ENCODE measurements at regions not wholly inside any gene's neighbourhood (a gene's known extent, or its start where the extent isn't known, plus 50 kb on each side); places are given as distances from the start of the nearest gene placed in this dataset.

DNA sequence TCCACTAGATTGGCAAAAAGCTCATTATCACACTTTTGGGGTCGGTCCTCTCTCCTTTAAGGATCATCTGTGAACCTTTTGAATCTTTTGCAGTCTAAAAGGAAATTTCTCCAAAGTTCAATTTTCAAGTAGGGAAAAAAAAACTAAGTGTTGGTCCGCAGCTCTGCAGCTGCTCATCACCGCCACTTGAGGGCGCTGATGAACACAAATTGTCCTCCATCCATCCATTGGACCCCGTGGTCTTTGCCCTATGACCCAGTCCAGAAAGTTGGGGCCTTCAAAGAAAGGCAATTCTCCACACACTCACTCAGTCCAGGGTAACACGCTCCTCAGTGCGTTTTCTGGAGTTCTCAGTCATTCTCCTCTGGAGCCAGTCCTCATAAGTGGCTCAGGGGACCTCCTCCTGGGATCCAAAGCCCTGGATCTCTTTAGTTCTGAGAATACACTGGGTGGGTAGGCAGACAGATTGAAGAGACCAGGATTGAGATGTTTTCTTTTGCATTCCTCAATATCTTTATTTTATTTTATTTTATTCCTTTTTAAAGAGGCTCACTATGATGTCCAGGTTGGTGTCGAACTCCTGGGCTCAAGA is 63.6 kb upstream of the SLC28A3 start:
- H3K27ac Mint-ChIP-seq, result no peak overlapping the region
- POLR2A ChIA-PET, result interaction anchor here in 1 of 2 donors (0.7 kb wide), 1 partner anchor 29 kb away, joined by 3 read pairs; no protein-coding TSS in a partner anchor
- H3K4me3 ChIP-seq (ENCODE audit: control insufficient read depth in 1 of 2, extremely low read depth in 1 of 2, low read length in 1 of 2), result no peak overlapping the region

DNA sequence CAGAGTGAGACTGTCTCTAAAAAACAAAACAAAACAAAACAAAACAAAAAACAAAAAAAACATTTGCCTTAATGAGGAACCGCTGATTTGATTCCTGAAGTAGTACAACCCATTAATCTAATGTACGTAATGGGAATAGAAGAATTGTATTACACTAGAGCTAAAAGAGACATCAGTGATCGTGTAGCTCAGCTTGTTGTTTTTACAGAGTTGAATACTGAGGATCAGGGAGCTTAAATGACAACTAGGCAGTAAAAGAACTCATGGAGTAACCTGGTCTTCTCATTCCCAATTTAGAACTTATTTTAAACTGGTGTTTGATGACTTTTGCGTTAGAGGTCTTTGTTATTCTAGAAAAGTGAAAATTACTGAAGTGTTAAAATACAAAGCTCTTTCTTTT is 65.1 kb upstream of the SLC28A3 start:
- H3K9me3 ChIP-seq, result no peaks in the 10 kb centered on the region
- Mint-ChIP-seq H3K36me3 (no peaks in the 10 kb centered on the region), H3K9me3 (no peaks in the 10 kb centered on the region), H3K4me1 (no peaks in the 10 kb centered on the region), H3K27ac (no peak overlapping the region), H3K27me3 (peaks cover 0 to 3% of the 10 kb centered on the region in 2 donors), H3K4me3 (no peak overlapping the region)
- H3K36me3 ChIP-seq (ENCODE audit: control insufficient read depth in 2 of 2, extremely low read depth in 1 of 2, insufficient read depth in 1 of 2, low read length in 1 of 2), result no peaks in the 10 kb centered on the region
- no peak overlapping the region for H3K4me3 ChIP-seq (ENCODE audit: control insufficient read depth in 1 of 2, extremely low read depth in 1 of 2, low read length in 1 of 2)
- CTCF ChIA-PET, result interaction anchor here (0.6 to 1.5 kb wide), 7 partner anchors 9 to 1153 kb away, joined by 3 to 4 read pairs (median 3); no protein-coding TSS in a partner anchor
- H3K27ac ChIP-seq (ENCODE audit: low read length), result no peak overlapping the region
- H3K27me3 ChIP-seq (replicated peaks in 1 of 2; ENCODE audit: control insufficient read depth in 2 of 2, extremely low read depth in 1 of 2, insufficient read depth in 2 of 2, low read length in 1 of 2), result no peaks in the 10 kb centered on the region
- no CpG with 5 or more reads among the region's 4 CpGs for WGBS (ENCODE audit: insufficient coverage)
- no peaks in the 10 kb centered on the region for H3K4me1 ChIP-seq (ENCODE audit: control insufficient read depth in 1 of 2, extremely low read depth in 1 of 2, insufficient read depth in 2 of 2, low read length in 2 of 2)
- POLR2A ChIA-PET, result no interaction called here
- ATAC-seq (replicated peaks in 1 of 4) (no peak), DNase-seq (no peak)

More for the DNA sequence above, 63.6 kb upstream of the SLC28A3 start:
- no peaks in the 10 kb centered on the region for H3K9me3 ChIP-seq
- H3K36me3 ChIP-seq (ENCODE audit: control insufficient read depth in 2 of 2, extremely low read depth in 1 of 2, insufficient read depth in 1 of 2, low read length in 1 of 2), result no peaks in the 10 kb centered on the region
- DNase-seq (peak in 1 of 35 experiments; percentile 9), ATAC-seq (replicated peaks in 1 of 4) (no peak)
- no peaks in the 10 kb centered on the region for H3K27me3 ChIP-seq (replicated peaks in 1 of 2; ENCODE audit: control insufficient read depth in 2 of 2, extremely low read depth in 1 of 2, insufficient read depth in 2 of 2, low read length in 1 of 2)
- Mint-ChIP-seq H3K4me3 (no peak overlapping the region), H3K36me3 (no peaks in the 10 kb centered on the region), H3K9me3 (no peaks in the 10 kb centered on the region), H3K27me3 (peaks cover 0 to 3% of the 10 kb centered on the region in 2 donors), H3K4me1 (no peaks in the 10 kb centered on the region)
- CTCF ChIA-PET, result interaction anchor here (0.6 to 1.4 kb wide), 2 partner anchors 10 to 1206 kb away, joined by 5 to 8 read pairs; no protein-coding TSS in a partner anchor
- no peaks in the 10 kb centered on the region for H3K4me1 ChIP-seq (ENCODE audit: control insufficient read depth in 1 of 2, extremely low read depth in 1 of 2, insufficient read depth in 2 of 2, low read length in 2 of 2)
- no peak overlapping the region for H3K27ac ChIP-seq (ENCODE audit: low read length)
- WGBS (ENCODE audit: insufficient coverage), result 19% methylated on average over 6 of the region's 8 CpGs

DNA sequence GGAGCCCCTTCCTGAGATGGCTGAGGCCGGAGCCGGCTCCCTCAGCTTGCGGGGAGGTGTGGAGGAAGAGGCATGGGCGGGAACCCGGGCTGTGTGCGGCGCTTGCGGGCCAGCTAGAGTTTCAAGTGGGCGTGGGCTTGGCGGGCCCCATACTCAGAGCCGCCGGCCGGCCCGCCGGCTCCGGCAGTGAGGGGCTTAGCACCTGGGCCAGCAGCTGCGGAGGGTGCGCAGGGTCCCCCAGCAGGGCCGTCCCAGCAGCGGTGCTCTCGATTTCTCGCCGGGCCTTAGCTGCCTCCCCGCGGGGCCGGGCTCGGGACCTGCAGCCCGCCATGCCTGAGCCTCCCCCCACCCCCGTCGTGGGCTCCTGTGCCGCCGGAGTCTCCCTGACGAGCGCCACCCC is 67.9 kb upstream of the SLC28A3 start:
- no peaks in the 10 kb centered on the region for H3K9me3 Mint-ChIP-seq
- no peaks in the 10 kb centered on the region for H3K4me1 Mint-ChIP-seq
- ATAC-seq (replicated peaks in 1 of 4) (no peak), DNase-seq (no peak)
- 95% methylated on average over 28 of the region's 34 CpGs for WGBS (ENCODE audit: insufficient coverage)
- CTCF ChIA-PET, result no interaction called here
- H3K27ac Mint-ChIP-seq, result no peak overlapping the region
- no peak overlapping the region for H3K4me3 Mint-ChIP-seq
- no peaks in the 10 kb centered on the region for H3K36me3 Mint-ChIP-seq
- no peaks in the 10 kb centered on the region for H3K27me3 ChIP-seq (replicated peaks in 1 of 2; ENCODE audit: control insufficient read depth in 2 of 2, extremely low read depth in 1 of 2, insufficient read depth in 2 of 2, low read length in 1 of 2)
- H3K27ac ChIP-seq (ENCODE audit: low read length), result no peak overlapping the region
- H3K4me3 ChIP-seq (ENCODE audit: control insufficient read depth in 1 of 2, extremely low read depth in 1 of 2, low read length in 1 of 2), result no peak overlapping the region
- no peaks in the 10 kb centered on the region for H3K9me3 ChIP-seq
- peaks cover 0 to 3% of the 10 kb centered on the region in 2 donors for H3K27me3 Mint-ChIP-seq
- H3K4me1 ChIP-seq (ENCODE audit: control insufficient read depth in 1 of 2, extremely low read depth in 1 of 2, insufficient read depth in 2 of 2, low read length in 2 of 2), result no peaks in the 10 kb centered on the region
- no peaks in the 10 kb centered on the region for H3K36me3 ChIP-seq (ENCODE audit: control insufficient read depth in 2 of 2, extremely low read depth in 1 of 2, insufficient read depth in 1 of 2, low read length in 1 of 2)
- POLR2A ChIA-PET, result no interaction called here

DNA sequence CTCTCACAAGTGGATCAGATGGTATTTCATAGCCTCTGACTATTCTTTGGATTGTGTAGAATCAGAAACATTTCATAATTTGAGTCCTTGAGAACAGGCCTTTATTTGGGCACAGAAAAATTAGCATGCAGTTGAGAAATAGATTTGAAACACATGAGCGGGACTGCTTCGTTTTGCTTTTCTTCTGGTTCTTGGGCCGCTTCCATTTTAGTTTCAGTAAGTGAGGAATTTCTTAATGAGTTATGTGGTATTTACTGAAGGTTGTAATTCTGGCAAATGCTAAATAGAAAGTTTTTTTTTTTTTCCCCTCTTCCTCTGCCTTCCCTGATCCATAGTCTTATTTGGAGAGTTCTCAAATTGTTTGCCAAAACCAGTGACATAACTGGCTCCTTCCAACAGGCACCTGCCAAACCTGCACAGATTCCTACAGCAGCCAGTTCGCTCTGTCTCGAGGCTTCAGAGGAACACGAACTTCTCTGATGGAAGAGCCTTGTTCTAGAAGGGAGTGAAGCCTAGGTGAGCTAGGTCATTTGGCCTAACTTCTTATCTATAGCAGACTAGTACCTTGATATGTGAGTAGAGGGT is 71.2 kb upstream of the SLC28A3 start:
- ATAC-seq (replicated peaks in 1 of 4) (no peak), DNase-seq (no peak)
- POLR2A ChIA-PET, result no interaction called here
- H3K4me3 Mint-ChIP-seq, result no peak overlapping the region
- Histone ChIP-seq H3K4me3 (ENCODE audit: control insufficient read depth in 1 of 2, extremely low read depth in 1 of 2, low read length in 1 of 2) (no peak overlapping the region), H3K27me3 (replicated peaks in 1 of 2; ENCODE audit: control insufficient read depth in 2 of 2, extremely low read depth in 1 of 2, insufficient read depth in 2 of 2, low read length in 1 of 2) (peaks cover 0 to 3% of the 10 kb centered on the region in 2 experiments), H3K36me3 (ENCODE audit: control insufficient read depth in 2 of 2, extremely low read depth in 1 of 2, insufficient read depth in 1 of 2, low read length in 1 of 2) (no peaks in the 10 kb centered on the region), H3K27ac (ENCODE audit: low read length) (no peak overlapping the region), H3K9me3 (no peaks in the 10 kb centered on the region), H3K4me1 (ENCODE audit: control insufficient read depth in 1 of 2, extremely low read depth in 1 of 2, insufficient read depth in 2 of 2, low read length in 2 of 2) (no peaks in the 10 kb centered on the region)
- H3K36me3 Mint-ChIP-seq, result no peaks in the 10 kb centered on the region
- H3K27me3 Mint-ChIP-seq, result peaks cover 0 to 1% of the 10 kb centered on the region in 2 donors
- H3K9me3 Mint-ChIP-seq, result no peaks in the 10 kb centered on the region
- WGBS (ENCODE audit: insufficient coverage), result 100% methylated on average over 2 of the region's 6 CpGs
- CTCF ChIA-PET, result no interaction called here
- H3K4me1 Mint-ChIP-seq, result no peaks in the 10 kb centered on the region
- H3K27ac Mint-ChIP-seq, result no peak overlapping the region

DNA sequence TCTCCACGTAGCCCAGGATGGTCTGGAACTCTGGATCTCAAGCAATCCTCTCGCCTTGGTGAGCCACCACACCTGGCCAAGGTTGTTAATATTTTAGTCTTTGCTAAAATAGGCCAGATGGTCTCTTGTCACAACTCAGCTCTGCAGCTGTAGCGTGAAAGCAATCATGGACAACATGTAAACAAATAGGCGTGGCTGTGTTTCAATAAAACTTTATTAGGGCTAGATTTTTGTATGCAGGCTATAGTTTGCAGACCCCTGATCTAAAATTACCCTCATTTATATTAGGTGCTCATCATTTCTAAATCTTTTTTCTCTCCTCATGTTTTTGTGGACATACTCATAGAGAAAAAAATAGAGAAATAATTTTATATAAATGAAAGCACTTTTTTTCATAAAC is 72.1 kb upstream of the SLC28A3 start:
- peaks cover 0 to 6% of the 10 kb centered on the region in 2 donors for H3K27me3 Mint-ChIP-seq
- no peaks in the 10 kb centered on the region for H3K9me3 Mint-ChIP-seq
- no peaks in the 10 kb centered on the region for H3K36me3 Mint-ChIP-seq
- H3K4me3 ChIP-seq (ENCODE audit: control insufficient read depth in 1 of 2, extremely low read depth in 1 of 2, low read length in 1 of 2), result no peak overlapping the region
- H3K4me1 ChIP-seq (ENCODE audit: control insufficient read depth in 1 of 2, extremely low read depth in 1 of 2, insufficient read depth in 2 of 2, low read length in 2 of 2), result no peaks in the 10 kb centered on the region
- H3K36me3 ChIP-seq (ENCODE audit: control insufficient read depth in 2 of 2, extremely low read depth in 1 of 2, insufficient read depth in 1 of 2, low read length in 1 of 2), result no peaks in the 10 kb centered on the region
- ATAC-seq (replicated peaks in 1 of 4) (no peak), DNase-seq (no peak)
- peaks cover 0 to 3% of the 10 kb centered on the region in 2 experiments for H3K27me3 ChIP-seq (replicated peaks in 1 of 2; ENCODE audit: control insufficient read depth in 2 of 2, extremely low read depth in 1 of 2, insufficient read depth in 2 of 2, low read length in 1 of 2)
- H3K27ac ChIP-seq (ENCODE audit: low read length), result no peak overlapping the region
- ChIA-PET POLR2A (no interaction called here), CTCF (no interaction called here)
- H3K4me1 Mint-ChIP-seq, result no peaks in the 10 kb centered on the region
- H3K9me3 ChIP-seq, result no peaks in the 10 kb centered on the region
- H3K27ac Mint-ChIP-seq, result no peak overlapping the region
- WGBS (ENCODE audit: insufficient coverage), result 85% methylated on average over 2 of the region's 4 CpGs
- no peak overlapping the region for H3K4me3 Mint-ChIP-seq

DNA sequence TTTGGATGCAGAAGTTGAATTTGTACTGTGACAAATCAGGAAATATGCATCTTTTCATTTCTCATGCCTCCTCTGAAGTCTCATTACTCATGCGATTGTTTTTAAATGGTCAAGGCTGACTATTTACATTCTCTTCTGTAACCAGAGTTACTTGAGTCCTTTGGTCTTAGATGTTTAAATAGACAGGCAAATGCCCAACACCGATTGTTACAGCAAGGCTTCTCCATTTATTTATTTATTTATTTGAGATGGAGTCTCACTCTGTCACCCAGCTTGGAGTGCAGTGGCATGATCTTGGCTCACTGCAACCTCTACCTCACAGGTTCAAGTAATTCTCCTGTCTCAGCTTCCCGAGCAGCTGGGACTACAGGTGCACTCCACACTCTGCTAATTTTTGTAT is 72.7 kb upstream of the SLC28A3 start:
- Mint-ChIP-seq H3K36me3 (no peaks in the 10 kb centered on the region), H3K9me3 (no peaks in the 10 kb centered on the region), H3K27ac (no peak overlapping the region), H3K27me3 (peaks cover 3 to 8% of the 10 kb centered on the region in 2 donors), H3K4me3 (no peak overlapping the region), H3K4me1 (no peaks in the 10 kb centered on the region)
- Histone ChIP-seq H3K36me3 (ENCODE audit: control insufficient read depth in 2 of 2, extremely low read depth in 1 of 2, insufficient read depth in 1 of 2, low read length in 1 of 2) (no peaks in the 10 kb centered on the region), H3K4me3 (ENCODE audit: control insufficient read depth in 1 of 2, extremely low read depth in 1 of 2, low read length in 1 of 2) (no peak overlapping the region), H3K27ac (ENCODE audit: low read length) (no peak overlapping the region), H3K4me1 (ENCODE audit: control insufficient read depth in 1 of 2, extremely low read depth in 1 of 2, insufficient read depth in 2 of 2, low read length in 2 of 2) (no peaks in the 10 kb centered on the region), H3K27me3 (replicated peaks in 1 of 2; ENCODE audit: control insufficient read depth in 2 of 2, extremely low read depth in 1 of 2, insufficient read depth in 2 of 2, low read length in 1 of 2) (peaks cover 0 to 5% of the 10 kb centered on the region in 2 experiments), H3K9me3 (no peaks in the 10 kb centered on the region)
- ChIA-PET CTCF (no interaction called here), POLR2A (no interaction called here)
- ATAC-seq (replicated peaks in 1 of 4) (no peak), DNase-seq (no peak)
- WGBS (ENCODE audit: insufficient coverage), result 60% methylated on average over 1 of the region's 3 CpGs
